ENCODE measurements at regions not wholly inside any gene's neighbourhood (a gene's known extent, or its start where the extent isn't known, plus 50 kb on each side); places are given as distances from the start of the nearest gene placed in this dataset.

DNA sequence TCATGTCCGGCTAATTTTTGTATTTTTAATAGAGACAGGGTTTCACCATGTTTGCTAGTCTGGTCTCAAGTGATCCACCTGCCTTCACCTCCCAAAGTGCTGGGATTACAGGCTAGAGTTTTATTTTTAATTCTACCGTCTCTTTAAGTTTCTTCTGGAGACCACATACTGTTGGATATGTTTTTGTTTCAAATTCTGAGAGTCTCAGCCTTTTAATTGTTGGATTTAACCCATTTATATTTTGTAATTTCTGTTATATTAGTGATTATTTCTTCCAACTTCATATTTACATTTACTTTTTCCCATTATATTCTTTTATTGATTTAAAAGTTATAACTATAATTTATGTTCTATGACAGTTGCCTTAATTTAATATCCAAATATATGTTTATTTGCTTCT lies 139.4 kb downstream of the BMS1 start:
- TF ChIP-seq CTCF (conservative IDR thresholded peaks at IDR 0.05; ENCODE audit: low read depth, low read length) (no peak), MAZ (IDR thresholded peaks at IDR 0.05; ENCODE audit: borderline replicate concordance, low read depth, low read length) (no peak), CHD1 (IDR thresholded peaks at IDR 0.05; ENCODE audit: low read depth, low read length) (no peak), POLR2A (IDR thresholded peaks at IDR 0.05; ENCODE audit: low read depth, low read length) (no peak), RFX5 (IDR thresholded peaks at IDR 0.05; ENCODE audit: low read depth, low read length) (no peak), RCOR1 (IDR thresholded peaks at IDR 0.05; ENCODE audit: insufficient replicate concordance, low read length) (no peak), CEBPB (IDR thresholded peaks at IDR 0.05; ENCODE audit: low read depth, low read length) (no peak), SMC3 (IDR thresholded peaks at IDR 0.05; ENCODE audit: low read depth, low read length) (no peak), MXI1 (IDR thresholded peaks at IDR 0.05; ENCODE audit: borderline replicate concordance, low read depth, low read length) (no peak), BHLHE40 (IDR thresholded peaks at IDR 0.05; ENCODE audit: low read depth, low read length) (no peak), RAD21 (IDR thresholded peaks at IDR 0.05; ENCODE audit: low read length) (no peak), NFE2L2 (IDR thresholded peaks at IDR 0.05; ENCODE audit: low read depth, low read length) (no peak)
- TF ChIP-seq, protein P1, sequence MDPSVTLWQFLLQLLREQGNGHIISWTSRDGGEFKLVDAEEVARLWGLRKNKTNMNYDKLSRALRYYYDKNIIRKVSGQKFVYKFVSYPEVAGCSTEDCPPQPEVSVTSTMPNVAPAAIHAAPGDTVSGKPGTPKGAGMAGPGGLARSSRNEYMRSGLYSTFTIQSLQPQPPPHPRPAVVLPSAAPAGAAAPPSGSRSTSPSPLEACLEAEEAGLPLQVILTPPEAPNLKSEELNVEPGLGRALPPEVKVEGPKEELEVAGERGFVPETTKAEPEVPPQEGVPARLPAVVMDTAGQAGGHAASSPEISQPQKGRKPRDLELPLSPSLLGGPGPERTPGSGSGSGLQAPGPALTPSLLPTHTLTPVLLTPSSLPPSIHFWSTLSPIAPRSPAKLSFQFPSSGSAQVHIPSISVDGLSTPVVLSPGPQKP (IDR thresholded peaks at IDR 0.05; ENCODE audit: borderline replicate concordance, low read depth, low read length) = no peak
- TF ChIP-seq, protein P2, sequence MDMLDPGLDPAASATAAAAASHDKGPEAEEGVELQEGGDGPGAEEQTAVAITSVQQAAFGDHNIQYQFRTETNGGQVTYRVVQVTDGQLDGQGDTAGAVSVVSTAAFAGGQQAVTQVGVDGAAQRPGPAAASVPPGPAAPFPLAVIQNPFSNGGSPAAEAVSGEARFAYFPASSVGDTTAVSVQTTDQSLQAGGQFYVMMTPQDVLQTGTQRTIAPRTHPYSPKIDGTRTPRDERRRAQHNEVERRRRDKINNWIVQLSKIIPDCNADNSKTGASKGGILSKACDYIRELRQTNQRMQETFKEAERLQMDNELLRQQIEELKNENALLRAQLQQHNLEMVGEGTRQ (IDR thresholded peaks at IDR 0.05; ENCODE audit: low read depth, low read length) = no peak

Data from IMR-90 (cell line).